OCI-LY1 (cell line): ENCODE measurements at regions not wholly inside any gene's neighbourhood (a gene's known extent, or its start where the extent isn't known, plus 50 kb on each side); places are given as distances from the start of the nearest gene placed in this dataset.
"Not testable (repeated sequence)": the region's sequence is repeated elsewhere in the genome, so short reads cannot be mapped to it uniquely, and the experiment has no call there.

ENCODE experiments used
- H2AFZ ChIP-seq: fragments of 200-600 bp; sonication (generic), shearing (Covaris generic); 2 replicates; pipeline ENCODE4 v1.6.0; 2014; ENCODE audit warnings: antibody characterized with exemption, mild to moderate bottlenecking, low read length
- H3F3A ChIP-seq: fragments of 200-600 bp; sonication (generic), shearing (Covaris generic); 2 replicates; pipeline ENCODE4 v1.6.0; 2014; ENCODE audit warnings: mild to moderate bottlenecking, antibody characterized with exemption, low read length, moderate library complexity; ENCODE audit not compliant: insufficient read depth
- H3K27ac ChIP-seq: fragments of 200-600 bp; sonication (generic); 2 replicates; pipeline ENCODE4 v1.5.1; 2014; ENCODE audit warnings: low read length, mixed run types, mild to moderate bottlenecking, low read depth; ENCODE audit not compliant: poor library complexity, severe bottlenecking
- H3K27me3 ChIP-seq: fragments of 200-600 bp; sonication (generic); 2 replicates; pipeline ENCODE4 v1.6.0; 2014; ENCODE audit warnings: antibody characterized with exemption, mild to moderate bottlenecking, low read length, moderate library complexity; ENCODE audit not compliant: insufficient read depth
- H3K36me3 ChIP-seq: fragments of 200-600 bp; sonication (generic); 2 replicates; pipeline ENCODE4 v1.6.1; 2014; ENCODE audit warnings: mild to moderate bottlenecking, antibody characterized with exemption, low read length, moderate library complexity, mixed read lengths; ENCODE audit not compliant: insufficient read depth
- H3K4me1 ChIP-seq: fragments of 200-600 bp; sonication (generic); 2 replicates; pipeline ENCODE4 v1.5.1; 2014; ENCODE audit warnings: mild to moderate bottlenecking, low read length, moderate library complexity; ENCODE audit not compliant: insufficient read depth, severe bottlenecking
- H3K4me2 ChIP-seq: fragments of 200-600 bp; sonication (generic), shearing (Covaris generic); 2 replicates; pipeline ENCODE4 v1.6.1; 2014; ENCODE audit warnings: low read length
- H3K4me3 ChIP-seq: fragments of 200-600 bp; sonication (generic); 2 replicates; pipeline ENCODE4 v1.5.1; 2014; ENCODE audit warnings: low read length, low read depth, mild to moderate bottlenecking, mixed read lengths; ENCODE audit not compliant: poor library complexity, severe bottlenecking
- H3K79me2 ChIP-seq: fragments of 200-600 bp; shearing (Covaris generic); 2 replicates; pipeline ENCODE4 v1.6.1; 2016; ENCODE audit warnings: mixed run types, low read length, mixed read lengths; ENCODE audit not compliant: insufficient read depth
- H3K9ac ChIP-seq: fragments of 200-600 bp; sonication (generic), shearing (Covaris generic); 2 replicates; pipeline ENCODE4 v1.6.1; 2014; ENCODE audit warnings: mild to moderate bottlenecking, low read length, mixed read lengths
- H3K9me2 ChIP-seq: fragments of 200-600 bp; sonication (generic), shearing (Covaris generic); 2 replicates; pipeline ENCODE4 v1.6.1; 2014; ENCODE audit warnings: low read depth, mild to moderate bottlenecking, low read length, mixed read lengths
- H3K9me3 ChIP-seq: fragments of 200-600 bp; shearing (Covaris generic); 2 replicates; pipeline ENCODE4 v1.6.1; 2014; ENCODE audit warnings: low read length, mixed read lengths
- H4K20me1 ChIP-seq: fragments of 200-600 bp; sonication (generic), shearing (Covaris generic); 2 replicates; pipeline ENCODE4 v1.6.0; 2016; ENCODE audit warnings: mild to moderate bottlenecking, low read length; ENCODE audit not compliant: insufficient read depth
- EZH2 ChIP-seq: fragments of 200-600 bp; sonication (generic), shearing (Covaris generic); IDR thresholded peaks from 2 replicates; pipeline ENCODE4 v1.8.0; 2017; ENCODE audit warnings: borderline replicate concordance, mixed run types, mild to moderate bottlenecking, antibody characterized with exemption, low read length, moderate library complexity, mixed read lengths
- TF ChIP-seq, protein P1 (sequence below): fragments of 200-600 bp; sonication (generic), shearing (Covaris generic); IDR thresholded peaks from 2 replicates; pipeline ENCODE4 v1.5.1; 2017; ENCODE audit warnings: mild to moderate bottlenecking, antibody characterized with exemption, low read length, moderate library complexity, mixed read lengths

GRCh38 chr1:166410083-166410385 is 243.2 kb upstream of the FAM78B start:
- Histone ChIP-seq H3K36me3 (no peaks in the 10 kb centered on the region), H2AFZ (no peak overlapping the region), H4K20me1 (no peaks in the 10 kb centered on the region), H3K4me1 (no peaks in the 10 kb centered on the region), H3K27ac (no peak overlapping the region), H3K9me3 (no peaks in the 10 kb centered on the region), H3F3A (no peaks in the 10 kb centered on the region), H3K9ac (no peak overlapping the region), H3K79me2 (no peaks in the 10 kb centered on the region), H3K27me3 (no peaks in the 10 kb centered on the region), H3K9me2 (no peaks in the 10 kb centered on the region), H3K4me3 (no peak overlapping the region), H3K4me2 (no peak overlapping the region)
- no peak for TF ChIP-seq EZH2

DNA sequence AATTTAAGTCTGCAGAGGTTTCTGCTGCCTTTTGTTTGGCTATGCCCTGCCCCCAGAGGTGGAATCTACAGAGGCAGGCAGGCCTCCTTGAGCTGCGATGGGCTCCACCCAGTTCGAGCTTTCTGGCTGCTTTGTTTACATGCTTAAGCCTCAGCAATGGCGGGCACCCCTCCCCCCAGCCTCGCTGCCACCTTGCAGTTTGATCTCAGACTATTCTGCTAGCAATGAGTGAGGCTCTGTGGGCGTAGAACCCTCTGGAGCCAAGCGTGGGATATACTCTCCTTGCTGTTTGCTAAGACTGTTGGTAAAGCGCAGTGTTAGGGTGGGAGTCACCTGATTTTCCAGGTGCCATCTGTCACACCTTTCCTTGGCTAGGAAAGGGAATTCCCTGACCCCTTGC is 250.0 kb upstream of the FAM78B start:
- H2AFZ ChIP-seq, H3K27ac ChIP-seq, H3K9me3 ChIP-seq, H3F3A ChIP-seq, H3K36me3 ChIP-seq, H3K27me3 ChIP-seq, H3K4me3 ChIP-seq, H3K79me2 ChIP-seq, H3K9ac ChIP-seq, H4K20me1 ChIP-seq, H3K4me1 ChIP-seq, H3K4me2 ChIP-seq, H3K9me2 ChIP-seq: not testable (repeated sequence)

DNA sequence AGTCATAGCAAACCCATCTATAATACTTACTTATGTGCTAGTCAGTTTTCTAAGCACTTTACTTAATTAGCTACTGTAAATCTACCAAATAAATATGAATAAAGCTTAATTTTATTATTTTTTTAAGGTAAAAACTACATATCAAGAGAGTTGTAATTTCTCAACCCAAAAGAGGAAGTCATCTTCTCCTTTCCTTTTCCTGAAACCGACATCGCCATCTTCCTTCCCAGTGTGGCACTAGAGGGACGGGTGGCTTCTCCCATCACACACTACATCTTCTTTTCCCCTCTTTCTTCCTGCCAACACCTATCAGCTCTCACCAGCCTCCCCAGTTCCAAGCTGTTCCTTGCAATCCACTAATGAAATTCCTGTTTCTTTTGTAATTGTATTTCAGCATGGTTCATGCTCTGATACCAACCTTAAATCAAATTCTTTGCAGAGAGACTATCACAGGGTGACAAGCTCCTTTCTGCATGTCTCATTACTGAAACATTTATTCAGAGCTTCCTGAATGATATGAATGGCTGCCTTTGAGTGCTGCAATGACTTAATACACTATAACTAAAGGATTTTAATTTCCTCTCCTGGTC is 251.6 kb upstream of the FAM78B start:
- Histone ChIP-seq H3K9ac (no peak overlapping the region), H3K4me1 (no peaks in the 10 kb centered on the region), H3K4me2 (no peak overlapping the region), H4K20me1 (no peaks in the 10 kb centered on the region), H3K27ac (no peak overlapping the region), H3K27me3 (no peaks in the 10 kb centered on the region), H2AFZ (no peak overlapping the region), H3F3A (no peaks in the 10 kb centered on the region), H3K79me2 (no peaks in the 10 kb centered on the region), H3K9me2 (no peaks in the 10 kb centered on the region), H3K9me3 (no peaks in the 10 kb centered on the region), H3K4me3 (no peak overlapping the region), H3K36me3 (no peaks in the 10 kb centered on the region)
- no peak for TF ChIP-seq EZH2
- TF ChIP-seq, protein P1, sequence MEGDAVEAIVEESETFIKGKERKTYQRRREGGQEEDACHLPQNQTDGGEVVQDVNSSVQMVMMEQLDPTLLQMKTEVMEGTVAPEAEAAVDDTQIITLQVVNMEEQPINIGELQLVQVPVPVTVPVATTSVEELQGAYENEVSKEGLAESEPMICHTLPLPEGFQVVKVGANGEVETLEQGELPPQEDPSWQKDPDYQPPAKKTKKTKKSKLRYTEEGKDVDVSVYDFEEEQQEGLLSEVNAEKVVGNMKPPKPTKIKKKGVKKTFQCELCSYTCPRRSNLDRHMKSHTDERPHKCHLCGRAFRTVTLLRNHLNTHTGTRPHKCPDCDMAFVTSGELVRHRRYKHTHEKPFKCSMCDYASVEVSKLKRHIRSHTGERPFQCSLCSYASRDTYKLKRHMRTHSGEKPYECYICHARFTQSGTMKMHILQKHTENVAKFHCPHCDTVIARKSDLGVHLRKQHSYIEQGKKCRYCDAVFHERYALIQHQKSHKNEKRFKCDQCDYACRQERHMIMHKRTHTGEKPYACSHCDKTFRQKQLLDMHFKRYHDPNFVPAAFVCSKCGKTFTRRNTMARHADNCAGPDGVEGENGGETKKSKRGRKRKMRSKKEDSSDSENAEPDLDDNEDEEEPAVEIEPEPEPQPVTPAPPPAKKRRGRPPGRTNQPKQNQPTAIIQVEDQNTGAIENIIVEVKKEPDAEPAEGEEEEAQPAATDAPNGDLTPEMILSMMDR, result no peak

- not testable (repeated sequence) for H3K4me1 ChIP-seq, H3K9me2 ChIP-seq, H4K20me1 ChIP-seq, H3K9ac ChIP-seq, H3K79me2 ChIP-seq, H3K4me2 ChIP-seq, H3K9me3 ChIP-seq, H3K36me3 ChIP-seq, H2AFZ ChIP-seq, H3F3A ChIP-seq, H3K4me3 ChIP-seq, H3K27ac ChIP-seq, H3K27me3 ChIP-seq
These were observed 255.8 kb upstream of the FAM78B start for GRCh38 chr1:166422586-166422985.

DNA sequence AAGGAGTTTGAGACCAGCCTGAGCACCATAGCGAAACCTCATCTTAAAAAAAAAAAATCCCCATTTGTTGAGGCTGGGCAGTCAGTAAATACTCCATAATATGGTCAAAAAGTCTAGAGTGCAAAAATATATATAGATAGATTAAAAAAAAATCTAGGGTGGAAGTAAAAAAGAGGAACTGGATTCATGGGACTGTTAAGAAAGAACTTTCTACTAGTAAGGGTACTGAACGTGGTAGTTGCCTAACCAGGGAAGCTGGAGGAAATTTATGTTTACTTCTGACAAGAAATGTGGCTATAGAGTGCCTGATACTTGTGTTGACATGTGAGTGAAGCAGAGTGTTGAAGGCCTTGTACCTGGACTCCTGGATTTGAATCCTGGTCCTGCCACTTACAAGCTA is 265.9 kb upstream of the FAM78B start:
- Histone ChIP-seq H3F3A (no peaks in the 10 kb centered on the region), H4K20me1 (no peaks in the 10 kb centered on the region), H3K27ac (no peak overlapping the region), H3K9ac (no peak overlapping the region), H3K9me3 (no peaks in the 10 kb centered on the region), H3K4me3 (no peak overlapping the region), H3K4me1 (no peaks in the 10 kb centered on the region), H3K27me3 (no peaks in the 10 kb centered on the region), H3K79me2 (no peaks in the 10 kb centered on the region), H3K4me2 (no peak overlapping the region), H3K36me3 (no peaks in the 10 kb centered on the region), H2AFZ (no peak overlapping the region), H3K9me2 (no peaks in the 10 kb centered on the region)
- TF ChIP-seq EZH2, result no peak
- TF ChIP-seq, protein P1, result no peak
